SK-MEL-5 (cell line): ENCODE measurements at regions not wholly inside any gene's neighbourhood (a gene's known extent, or its start where the extent isn't known, plus 50 kb on each side); places are given as distances from the start of the nearest gene placed in this dataset.
A peak's percentile ranks its signal among the peaks of the same experiment; 100 is the strongest.
"Not testable (repeated sequence)": the region's sequence is repeated elsewhere in the genome, so short reads cannot be mapped to it uniquely, and the experiment has no call there.

Source experiments
- DNase-seq: peaks from one replicate; pipeline ENCODE4 v3.0.0-alpha.2; 2016; ENCODE audit warnings: low read depth, low spot score
- in situ Hi-C: cut with HindIII; loops from 2 replicates; pipeline ENCODE4 v1.10.0; 2016; ENCODE audit warnings: low sequenced_read_pairs, high pct_unique_total_duplicates, low pct_unique_long_range_greater_than_20kb

GRCh38 chr1:79285667-79286066, 279.1 kb upstream of the ADGRL4 start:
- in situ Hi-C loops = no loop called here

GRCh38 chr1:79283451-79283850, 276.9 kb upstream of the ADGRL4 start:
- in situ Hi-C loops = no loop called here
- DNase-seq = no peak

More at GRCh38 chr1:79285667-79286066, 279.1 kb upstream of the ADGRL4 start:
- no peak for DNase-seq

- in situ Hi-C loops = no loop called here
Observed at GRCh38 chr1:79281442-79281841, 274.9 kb upstream of the ADGRL4 start.

GRCh38 chr1:79271759-79272158, 265.2 kb upstream of the ADGRL4 start:
- in situ Hi-C loops = no loop called here
- no peak for DNase-seq

More at GRCh38 chr1:79281442-79281841, 274.9 kb upstream of the ADGRL4 start:
- no peak for DNase-seq

GRCh38 chr1:79264975-79265818, 258.7 kb upstream of the ADGRL4 start:
- in situ Hi-C loops = no loop called here
- no peak for DNase-seq

- in situ Hi-C loops = no loop called here
Observed at GRCh38 chr1:79264285-79264684, 257.8 kb upstream of the ADGRL4 start.

GRCh38 chr1:79262745-79263258, 256.3 kb upstream of the ADGRL4 start:
- in situ Hi-C loops = no loop called here
- no peak for DNase-seq

More at GRCh38 chr1:79264285-79264684, 257.8 kb upstream of the ADGRL4 start:
- no peak for DNase-seq

GRCh38 chr1:79259390-79260336, 253.1 kb upstream of the ADGRL4 start:
- peak; percentile 57 for DNase-seq
- in situ Hi-C loops = no loop called here

- DNase-seq = no peak
Observed at GRCh38 chr1:79255421-79255820, 248.9 kb upstream of the ADGRL4 start.

GRCh38 chr1:79252598-79252997, 246.1 kb upstream of the ADGRL4 start:
- in situ Hi-C loops = no loop called here
- no peak for DNase-seq

More at GRCh38 chr1:79255421-79255820, 248.9 kb upstream of the ADGRL4 start:
- in situ Hi-C loops = no loop called here

GRCh38 chr1:79239840-79240239, 233.3 kb upstream of the ADGRL4 start:
- in situ Hi-C loops = no loop called here
- no peak for DNase-seq

- peak; percentile 65 for DNase-seq
- in situ Hi-C loops = no loop called here
Observed at GRCh38 chr1:79235301-79236002, 228.9 kb upstream of the ADGRL4 start.

- no peak for DNase-seq
- in situ Hi-C loops = no loop called here
Observed at GRCh38 chr1:79232818-79233217, 226.3 kb upstream of the ADGRL4 start.

- in situ Hi-C loops, DNase-seq: not testable (repeated sequence)
Observed at GRCh38 chr1:79230751-79231150, 224.2 kb upstream of the ADGRL4 start.

- DNase-seq = no peak
- in situ Hi-C loops = no loop called here
Observed at GRCh38 chr1:79226963-79227362, 220.4 kb upstream of the ADGRL4 start.

- in situ Hi-C loops = no loop called here
- no peak for DNase-seq
Observed at GRCh38 chr1:79224537-79224936, 218.0 kb upstream of the ADGRL4 start.

GRCh38 chr1:79220509-79220908, 214.0 kb upstream of the ADGRL4 start:
- no peak for DNase-seq
- in situ Hi-C loops = no loop called here

- in situ Hi-C loops = no loop called here
- no peak for DNase-seq
Observed at GRCh38 chr1:79215311-79215710, 208.8 kb upstream of the ADGRL4 start.
